ENCODE measurements at regions not wholly inside any gene's neighbourhood (a gene's known extent, or its start where the extent isn't known, plus 50 kb on each side); places are given as distances from the start of the nearest gene placed in this dataset.

DNA sequence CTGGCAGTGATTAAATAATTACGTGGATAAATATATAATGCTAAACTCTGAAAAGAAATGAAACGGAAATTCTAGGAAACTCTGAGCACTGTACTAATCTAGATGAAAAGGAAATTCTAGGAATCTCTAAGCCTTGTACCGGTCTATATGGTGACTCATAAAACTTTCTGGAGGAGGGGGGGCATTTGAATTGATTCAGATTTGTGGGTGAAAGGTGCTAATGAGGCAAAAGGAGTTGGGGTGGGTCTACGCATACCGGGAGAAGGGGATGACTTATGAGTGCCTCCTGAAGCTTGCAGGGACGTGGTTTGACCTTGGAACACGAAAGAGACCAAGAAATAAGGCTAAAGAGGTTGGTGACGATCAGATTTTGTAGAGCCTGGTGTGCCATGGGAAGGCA lies 151.7 kb upstream of the CASK start:
- H3K9me3 Mint-ChIP-seq = peaks cover 0 to 12% (median 2%) of the 10 kb centered on the region in 7 donors
- no peak overlapping the region for H3K27ac Mint-ChIP-seq
- no peaks in the 10 kb centered on the region for H3K36me3 Mint-ChIP-seq

GRCh38 chrX:42073448-42073847 lies 150.1 kb upstream of the CASK start:
- Mint-ChIP-seq H3K36me3 (no peaks in the 10 kb centered on the region), H3K27ac (no peak overlapping the region), H3K4me1 (peaks cover 0 to 9% (median 6%) of the 10 kb centered on the region in 4 donors), H3K4me3 (no peak overlapping the region), H3K27me3 (no peaks in the 10 kb centered on the region), H3K9me3 (peaks cover 0 to 15% (median 0%) of the 10 kb centered on the region in 7 donors)
- Histone ChIP-seq H3K4me3 (ENCODE audit: low read depth, low read length) (no peak overlapping the region), H3K36me3 (ENCODE audit: control insufficient read depth, insufficient read depth, low read length) (no peaks in the 10 kb centered on the region), H3K27me3 (ENCODE audit: control insufficient read depth, insufficient read depth, low read length) (no peaks in the 10 kb centered on the region), H3K9me3 (ENCODE audit: control insufficient read depth in 2 of 2, low read length in 2 of 2) (no peaks in the 10 kb centered on the region), H3K27ac (ENCODE audit: insufficient read depth, low read length, poor library complexity, severe bottlenecking) (no peak overlapping the region), H3K4me1 (ENCODE audit: control insufficient read depth, insufficient read depth, low read length, poor library complexity, severe bottlenecking) (peaks cover 5% of the 10 kb centered on the region)
- no peak for DNase-seq
- no peak for ATAC-seq (ENCODE audit: low read depth in 2 of 2)

More for the DNA sequence above, 151.7 kb upstream of the CASK start:
- Histone ChIP-seq H3K4me3 (ENCODE audit: low read depth, low read length) (no peak overlapping the region), H3K36me3 (ENCODE audit: control insufficient read depth, insufficient read depth, low read length) (no peaks in the 10 kb centered on the region), H3K9me3 (ENCODE audit: control insufficient read depth in 2 of 2, low read length in 2 of 2) (no peaks in the 10 kb centered on the region), H3K4me1 (ENCODE audit: control insufficient read depth, insufficient read depth, low read length, poor library complexity, severe bottlenecking) (peaks cover 5% of the 10 kb centered on the region), H3K27me3 (ENCODE audit: control insufficient read depth, insufficient read depth, low read length) (no peaks in the 10 kb centered on the region), H3K27ac (ENCODE audit: insufficient read depth, low read length, poor library complexity, severe bottlenecking) (no peak overlapping the region)
- H3K4me1 Mint-ChIP-seq = peaks cover 0 to 9% (median 6%) of the 10 kb centered on the region in 4 donors
- peak overlapping the region in 1 of 4 donors; percentile 68 for H3K4me3 Mint-ChIP-seq
- ATAC-seq (ENCODE audit: low read depth in 2 of 2) (peak; percentile 50 to 53), DNase-seq (peak in 1 of 3 donors; percentile 62)
- H3K27me3 Mint-ChIP-seq = no peaks in the 10 kb centered on the region

GRCh38 chrX:42070866-42071265 lies 147.5 kb upstream of the CASK start:
- ATAC-seq (ENCODE audit: low read depth in 2 of 2) = no peak

GRCh38 chrX:42054256-42054655 lies 130.9 kb upstream of the CASK start:
- Mint-ChIP-seq H3K27me3 (no peaks in the 10 kb centered on the region), H3K27ac (no peak overlapping the region), H3K36me3 (no peaks in the 10 kb centered on the region), H3K4me3 (no peak overlapping the region), H3K9me3 (peaks cover 0 to 5% (median 0%) of the 10 kb centered on the region in 7 donors), H3K4me1 (no peaks in the 10 kb centered on the region)
- Histone ChIP-seq H3K4me1 (ENCODE audit: control insufficient read depth, insufficient read depth, low read length, poor library complexity, severe bottlenecking) (no peaks in the 10 kb centered on the region), H3K27me3 (ENCODE audit: control insufficient read depth, insufficient read depth, low read length) (no peaks in the 10 kb centered on the region), H3K9me3 (ENCODE audit: control insufficient read depth in 2 of 2, low read length in 2 of 2) (no peaks in the 10 kb centered on the region), H3K36me3 (ENCODE audit: control insufficient read depth, insufficient read depth, low read length) (no peaks in the 10 kb centered on the region), H3K4me3 (ENCODE audit: low read depth, low read length) (no peak overlapping the region), H3K27ac (ENCODE audit: insufficient read depth, low read length, poor library complexity, severe bottlenecking) (no peak overlapping the region)
- ATAC-seq (ENCODE audit: low read depth in 2 of 2) (no peak), DNase-seq (no peak)

More at GRCh38 chrX:42070866-42071265, 147.5 kb upstream of the CASK start:
- peaks cover 0 to 9% (median 6%) of the 10 kb centered on the region in 4 donors for H3K4me1 Mint-ChIP-seq
- peaks cover 0 to 14% (median 0%) of the 10 kb centered on the region in 7 donors for H3K9me3 Mint-ChIP-seq
- H3K4me3 Mint-ChIP-seq = no peak overlapping the region
- H3K27ac ChIP-seq (ENCODE audit: insufficient read depth, low read length, poor library complexity, severe bottlenecking) = no peak overlapping the region
- H3K27me3 ChIP-seq (ENCODE audit: control insufficient read depth, insufficient read depth, low read length) = no peaks in the 10 kb centered on the region
- no peak overlapping the region for H3K4me3 ChIP-seq (ENCODE audit: low read depth, low read length)
- H3K4me1 ChIP-seq (ENCODE audit: control insufficient read depth, insufficient read depth, low read length, poor library complexity, severe bottlenecking) = peaks cover 5% of the 10 kb centered on the region
- H3K9me3 ChIP-seq (ENCODE audit: control insufficient read depth in 2 of 2, low read length in 2 of 2) = no peaks in the 10 kb centered on the region
- H3K36me3 ChIP-seq (ENCODE audit: control insufficient read depth, insufficient read depth, low read length) = no peaks in the 10 kb centered on the region
- DNase-seq = no peak
- H3K27ac Mint-ChIP-seq = no peak overlapping the region
- no peaks in the 10 kb centered on the region for H3K36me3 Mint-ChIP-seq
- H3K27me3 Mint-ChIP-seq = no peaks in the 10 kb centered on the region

GRCh38 chrX:42050345-42050744 lies 127.0 kb upstream of the CASK start:
- no peaks in the 10 kb centered on the region for H3K4me1 Mint-ChIP-seq
- Histone ChIP-seq H3K27me3 (ENCODE audit: control insufficient read depth, insufficient read depth, low read length) (no peaks in the 10 kb centered on the region), H3K9me3 (ENCODE audit: control insufficient read depth in 2 of 2, low read length in 2 of 2) (no peaks in the 10 kb centered on the region), H3K36me3 (ENCODE audit: control insufficient read depth, insufficient read depth, low read length) (no peaks in the 10 kb centered on the region), H3K27ac (ENCODE audit: insufficient read depth, low read length, poor library complexity, severe bottlenecking) (no peak overlapping the region), H3K4me3 (ENCODE audit: low read depth, low read length) (no peak overlapping the region), H3K4me1 (ENCODE audit: control insufficient read depth, insufficient read depth, low read length, poor library complexity, severe bottlenecking) (no peaks in the 10 kb centered on the region)
- H3K9me3 Mint-ChIP-seq = peaks cover 0 to 5% (median 0%) of the 10 kb centered on the region in 7 donors
- no peak overlapping the region for H3K27ac Mint-ChIP-seq
- H3K4me3 Mint-ChIP-seq = no peak overlapping the region
- H3K36me3 Mint-ChIP-seq = no peaks in the 10 kb centered on the region
- no peak for ATAC-seq (ENCODE audit: low read depth in 2 of 2)
- DNase-seq = no peak
- H3K27me3 Mint-ChIP-seq = no peaks in the 10 kb centered on the region

DNA sequence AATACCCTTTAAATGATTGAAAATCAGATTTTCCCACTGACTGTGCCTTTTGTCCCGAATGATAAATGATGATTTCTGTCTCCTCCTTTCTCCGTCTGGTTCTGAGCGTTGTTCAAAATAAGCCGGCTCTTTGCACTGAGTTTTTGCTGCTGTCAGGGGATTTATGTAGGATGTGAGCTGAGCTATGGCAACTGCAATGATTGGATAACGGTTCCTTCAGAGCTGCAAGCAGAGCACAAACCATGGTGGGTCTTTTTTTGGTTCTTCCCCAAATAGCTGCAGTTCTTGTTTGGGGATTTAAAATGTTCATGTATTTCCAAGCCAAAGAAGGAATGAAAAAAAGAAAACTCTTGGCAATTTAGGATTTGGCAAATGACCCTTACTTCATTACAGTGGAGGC lies 124.5 kb upstream of the CASK start:
- no peak overlapping the region for H3K4me3 Mint-ChIP-seq
- H3K4me1 Mint-ChIP-seq = no peaks in the 10 kb centered on the region
- DNase-seq = no peak
- H3K36me3 ChIP-seq (ENCODE audit: control insufficient read depth, insufficient read depth, low read length) = no peaks in the 10 kb centered on the region
- H3K4me1 ChIP-seq (ENCODE audit: control insufficient read depth, insufficient read depth, low read length, poor library complexity, severe bottlenecking) = no peaks in the 10 kb centered on the region
- no peak overlapping the region for H3K27ac Mint-ChIP-seq
- H3K27ac ChIP-seq (ENCODE audit: insufficient read depth, low read length, poor library complexity, severe bottlenecking) = no peak overlapping the region
- no peak overlapping the region for H3K4me3 ChIP-seq (ENCODE audit: low read depth, low read length)
- no peaks in the 10 kb centered on the region for H3K27me3 ChIP-seq (ENCODE audit: control insufficient read depth, insufficient read depth, low read length)
- H3K27me3 Mint-ChIP-seq = no peaks in the 10 kb centered on the region
- peaks cover 0 to 5% (median 0%) of the 10 kb centered on the region in 7 donors for H3K9me3 Mint-ChIP-seq
- H3K36me3 Mint-ChIP-seq = no peaks in the 10 kb centered on the region
- no peak for ATAC-seq (ENCODE audit: low read depth in 2 of 2)
- no peaks in the 10 kb centered on the region for H3K9me3 ChIP-seq (ENCODE audit: control insufficient read depth in 2 of 2, low read length in 2 of 2)

- Histone ChIP-seq H3K9me3 (ENCODE audit: control insufficient read depth in 2 of 2, low read length in 2 of 2) (no peaks in the 10 kb centered on the region), H3K4me3 (ENCODE audit: low read depth, low read length) (no peak overlapping the region), H3K36me3 (ENCODE audit: control insufficient read depth, insufficient read depth, low read length) (no peaks in the 10 kb centered on the region), H3K27ac (ENCODE audit: insufficient read depth, low read length, poor library complexity, severe bottlenecking) (no peak overlapping the region), H3K4me1 (ENCODE audit: control insufficient read depth, insufficient read depth, low read length, poor library complexity, severe bottlenecking) (no peaks in the 10 kb centered on the region), H3K27me3 (ENCODE audit: control insufficient read depth, insufficient read depth, low read length) (no peaks in the 10 kb centered on the region)
- Mint-ChIP-seq H3K36me3 (no peaks in the 10 kb centered on the region), H3K27me3 (no peaks in the 10 kb centered on the region), H3K27ac (no peak overlapping the region), H3K4me3 (no peak overlapping the region), H3K4me1 (no peaks in the 10 kb centered on the region), H3K9me3 (peaks cover 0 to 7% (median 2%) of the 10 kb centered on the region in 7 donors)
- ATAC-seq (ENCODE audit: low read depth in 2 of 2) (no peak), DNase-seq (no peak)
Observed at GRCh38 chrX:42028109-42028508, 104.8 kb upstream of the CASK start.

DNA sequence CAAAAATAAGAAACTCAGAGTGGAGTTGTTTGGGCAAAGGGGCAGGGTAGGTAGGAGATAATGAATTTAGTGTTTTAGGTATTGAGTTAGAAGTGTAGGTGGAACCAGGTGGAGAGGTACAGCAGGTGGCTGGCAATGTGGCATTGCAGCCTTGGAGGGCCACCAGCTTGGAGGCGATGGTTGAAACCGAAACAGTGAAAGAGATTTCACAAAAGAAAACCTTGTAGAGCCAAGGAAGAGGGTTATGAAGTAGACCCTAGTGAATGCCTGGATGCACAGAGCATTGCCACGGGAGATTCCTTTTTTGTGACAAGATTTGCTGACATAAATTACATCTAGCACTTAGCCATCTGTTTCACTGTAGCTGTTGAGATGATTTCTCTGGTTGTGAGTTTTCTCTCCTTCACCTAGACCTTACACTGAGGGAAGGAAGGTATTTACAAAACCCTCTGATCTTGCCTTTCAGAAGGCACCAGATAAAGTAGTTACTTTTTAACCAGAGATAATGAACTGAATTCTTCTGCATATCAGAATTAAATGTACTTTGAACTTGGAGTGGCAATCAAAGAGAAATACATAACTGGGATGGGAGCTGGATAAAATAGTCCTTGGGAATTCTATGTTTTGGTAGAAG lies 104.1 kb upstream of the CASK start:
- Histone ChIP-seq H3K4me1 (ENCODE audit: control insufficient read depth, insufficient read depth, low read length, poor library complexity, severe bottlenecking) (no peaks in the 10 kb centered on the region), H3K4me3 (ENCODE audit: low read depth, low read length) (no peak overlapping the region), H3K9me3 (ENCODE audit: control insufficient read depth in 2 of 2, low read length in 2 of 2) (no peaks in the 10 kb centered on the region), H3K27me3 (ENCODE audit: control insufficient read depth, insufficient read depth, low read length) (no peaks in the 10 kb centered on the region), H3K36me3 (ENCODE audit: control insufficient read depth, insufficient read depth, low read length) (no peaks in the 10 kb centered on the region), H3K27ac (ENCODE audit: insufficient read depth, low read length, poor library complexity, severe bottlenecking) (no peak overlapping the region)
- Mint-ChIP-seq H3K4me1 (no peaks in the 10 kb centered on the region), H3K36me3 (no peaks in the 10 kb centered on the region), H3K9me3 (peaks cover 0 to 7% (median 2%) of the 10 kb centered on the region in 7 donors), H3K4me3 (no peak overlapping the region), H3K27ac (no peak overlapping the region), H3K27me3 (no peaks in the 10 kb centered on the region)
- DNase-seq (no peak), ATAC-seq (ENCODE audit: low read depth in 2 of 2) (no peak)

All from CD4-positive, CD25-positive, alpha-beta regulatory T cell (primary cell).